Vagina (tissue), 2 donors: ENCODE measurements at regions not wholly inside any gene's neighbourhood (a gene's known extent, or its start where the extent isn't known, plus 50 kb on each side); places are given as distances from the start of the nearest gene placed in this dataset.

Experiments
- DNase-seq, 2 donors: peaks; one replicate each; pipeline ENCODE4 v3.0.0-alpha.2; 2017; ENCODE audit errors: extremely low spot score in 2 of 2
- H3K27ac ChIP-seq: fragments of 200-600 bp; sonication (generic); one replicate; pipeline ENCODE4 v1.5.1; 2019
- H3K27me3 ChIP-seq: fragments of 200-600 bp; sonication (generic); one replicate; pipeline ENCODE4 v1.5.1; 2019
- H3K36me3 ChIP-seq, 2 donors: fragments of 200-600 bp; sonication (generic); one replicate each; pipeline ENCODE4 v1.5.1; 2017 to 2019
- H3K4me1 ChIP-seq: fragments of 200-600 bp; sonication (generic); one replicate; pipeline ENCODE4 v1.5.1; 2019
- H3K4me3 ChIP-seq, 2 donors: fragments of 200-600 bp; sonication (generic); 1 replicate in 1 of 2; 2 replicates in 1 of 2; pipeline ENCODE4 v1.5.1; 2016 to 2019
- H3K9me3 ChIP-seq: fragments of 200-600 bp; sonication (generic); one replicate; pipeline ENCODE4 v1.5.1; 2019
- POLR2A ChIP-seq, 2 donors: fragments of 450-650 bp; IDR thresholded peaks; one replicate each; pipeline ENCODE4 v1.6.1; 2017; ENCODE audit warnings: antibody characterized with exemption in 2 of 2, mild to moderate bottlenecking in 2 of 2, moderate library complexity in 2 of 2
- POLR2AphosphoS5 ChIP-seq, 2 donors: sonication (generic); formaldehyde crosslinking; IDR thresholded peaks; one replicate each; pipeline ENCODE4 v1.9.0; 2017; ENCODE audit warnings: antibody characterized with exemption in 2 of 2, mild to moderate bottlenecking in 2 of 2, low read depth in 1 of 2; ENCODE audit not compliant: insufficient read depth in 1 of 2
- intact Hi-C: fragments of 100-400 bp; cut with DNase I; formaldehyde crosslinking; loops from one replicate; pipeline ENCODE4 v1.15.1; 2023
- TF ChIP-seq, protein P1 (sequence below), 3 experiments: fragments of 450-650 bp in 2 of 3; fragments of 200-600 bp in 1 of 3; sonication (generic) in 1 of 3; IDR thresholded peaks; one replicate each; pipeline ENCODE4 v1.5.1; 2017 to 2019; ENCODE audit warnings: antibody characterized with exemption in 3 of 3, mild to moderate bottlenecking in 2 of 3, moderate library complexity in 2 of 3

DNA sequence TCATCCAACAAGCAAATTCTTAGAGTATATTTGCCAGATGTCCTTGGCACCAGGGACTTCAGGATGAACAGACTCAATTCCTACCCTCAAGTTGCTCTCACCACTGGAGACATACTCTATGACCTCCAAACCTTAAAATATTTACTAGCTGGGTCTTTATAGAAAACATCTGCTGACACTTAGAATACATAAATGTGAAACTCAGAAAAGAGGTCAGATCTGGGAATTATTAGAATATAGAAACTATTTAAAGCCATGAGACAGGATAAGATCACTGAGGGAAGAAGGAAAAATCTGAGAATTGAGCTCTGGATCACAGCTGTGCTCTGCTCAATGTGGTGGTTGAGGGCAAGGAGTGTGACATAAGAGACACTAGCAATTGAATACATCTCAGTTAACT lies 695.4 kb upstream of the UBE2E2 start:
- DNase-seq: no peak
- Histone ChIP-seq H3K27ac (no peak overlapping the region), H3K4me3 (no peak overlapping the region), H3K9me3 (no peaks in the 10 kb centered on the region), H3K36me3 (no peaks in the 10 kb centered on the region), H3K27me3 (no peaks in the 10 kb centered on the region), H3K4me1 (no peaks in the 10 kb centered on the region)
- TF ChIP-seq, protein P1, sequence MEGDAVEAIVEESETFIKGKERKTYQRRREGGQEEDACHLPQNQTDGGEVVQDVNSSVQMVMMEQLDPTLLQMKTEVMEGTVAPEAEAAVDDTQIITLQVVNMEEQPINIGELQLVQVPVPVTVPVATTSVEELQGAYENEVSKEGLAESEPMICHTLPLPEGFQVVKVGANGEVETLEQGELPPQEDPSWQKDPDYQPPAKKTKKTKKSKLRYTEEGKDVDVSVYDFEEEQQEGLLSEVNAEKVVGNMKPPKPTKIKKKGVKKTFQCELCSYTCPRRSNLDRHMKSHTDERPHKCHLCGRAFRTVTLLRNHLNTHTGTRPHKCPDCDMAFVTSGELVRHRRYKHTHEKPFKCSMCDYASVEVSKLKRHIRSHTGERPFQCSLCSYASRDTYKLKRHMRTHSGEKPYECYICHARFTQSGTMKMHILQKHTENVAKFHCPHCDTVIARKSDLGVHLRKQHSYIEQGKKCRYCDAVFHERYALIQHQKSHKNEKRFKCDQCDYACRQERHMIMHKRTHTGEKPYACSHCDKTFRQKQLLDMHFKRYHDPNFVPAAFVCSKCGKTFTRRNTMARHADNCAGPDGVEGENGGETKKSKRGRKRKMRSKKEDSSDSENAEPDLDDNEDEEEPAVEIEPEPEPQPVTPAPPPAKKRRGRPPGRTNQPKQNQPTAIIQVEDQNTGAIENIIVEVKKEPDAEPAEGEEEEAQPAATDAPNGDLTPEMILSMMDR (IDR thresholded peaks at IDR 0.05): no peak
- no peak for TF ChIP-seq POLR2A (IDR thresholded peaks at IDR 0.05)
- TF ChIP-seq POLR2AphosphoS5 (IDR thresholded peaks at IDR 0.05; ENCODE audit: insufficient read depth in 1 of 2, low read depth in 1 of 2): no peak
- intact Hi-C loops: no loop called here

GRCh38 chr3:22523925-22524324 lies 679.2 kb upstream of the UBE2E2 start:
- H3K36me3 ChIP-seq: no peaks in the 10 kb centered on the region
- H3K27ac ChIP-seq: no peak overlapping the region
- H3K27me3 ChIP-seq: no peaks in the 10 kb centered on the region
- DNase-seq: no peak
- TF ChIP-seq POLR2AphosphoS5 (IDR thresholded peaks at IDR 0.05; ENCODE audit: insufficient read depth in 1 of 2, low read depth in 1 of 2) (no peak), POLR2A (IDR thresholded peaks at IDR 0.05) (no peak)
- TF ChIP-seq, protein P1 (IDR thresholded peaks at IDR 0.05): no peak
- intact Hi-C loops: no loop called here
- no peaks in the 10 kb centered on the region for H3K4me1 ChIP-seq
- H3K4me3 ChIP-seq: no peak overlapping the region
- H3K9me3 ChIP-seq: no peaks in the 10 kb centered on the region

GRCh38 chr3:22526266-22526837 lies 676.8 kb upstream of the UBE2E2 start:
- no peak for DNase-seq
- no peak overlapping the region for H3K4me3 ChIP-seq
- H3K27ac ChIP-seq: no peak overlapping the region
- no peaks in the 10 kb centered on the region for H3K4me1 ChIP-seq
- no peaks in the 10 kb centered on the region for H3K36me3 ChIP-seq
- H3K27me3 ChIP-seq: no peaks in the 10 kb centered on the region
- TF ChIP-seq POLR2A (IDR thresholded peaks at IDR 0.05): no peak
- no peak for TF ChIP-seq POLR2AphosphoS5 (IDR thresholded peaks at IDR 0.05; ENCODE audit: insufficient read depth in 1 of 2, low read depth in 1 of 2)
- TF ChIP-seq, protein P1 (IDR thresholded peaks at IDR 0.05): no peak
- intact Hi-C loops: no loop called here
- H3K9me3 ChIP-seq: no peaks in the 10 kb centered on the region

DNA sequence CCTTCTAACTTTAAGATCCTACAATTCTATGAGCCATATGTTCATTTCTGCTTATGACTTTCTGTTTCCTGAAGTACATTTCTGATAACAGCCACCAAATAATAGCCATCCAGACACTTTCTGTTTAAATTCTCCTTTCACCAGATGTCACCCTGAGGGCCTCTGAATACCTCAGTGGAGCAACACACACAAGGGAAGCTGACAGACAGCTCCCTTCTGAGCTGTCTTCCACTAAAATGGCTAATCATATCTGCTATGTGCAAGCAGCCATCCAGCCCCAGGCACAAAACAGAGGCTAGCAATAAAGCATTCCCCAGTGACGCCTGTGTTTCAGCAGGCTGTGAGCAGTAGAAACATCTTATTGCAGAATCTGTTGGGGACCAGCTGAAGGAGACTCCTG lies 666.6 kb upstream of the UBE2E2 start:
- intact Hi-C loops: no loop called here

DNA sequence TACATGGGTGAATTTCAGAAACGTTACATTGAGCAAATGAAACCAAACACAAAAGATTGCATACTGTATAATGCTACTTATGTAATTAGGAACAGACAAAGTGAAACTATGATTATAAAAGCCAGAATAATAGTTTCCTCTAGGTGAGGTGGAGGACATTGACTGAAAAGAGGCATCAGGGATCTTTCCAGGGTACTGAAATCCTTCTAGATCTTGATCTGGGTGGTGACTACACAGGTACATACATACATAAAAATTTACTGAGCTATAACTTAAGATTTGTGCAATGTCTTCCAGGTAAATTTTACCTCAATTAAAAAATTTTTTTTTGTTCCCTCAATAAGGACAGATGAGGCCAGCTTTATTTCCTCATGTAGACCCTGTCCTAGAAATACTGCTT lies 665.6 kb upstream of the UBE2E2 start:
- intact Hi-C loops: no loop called here
- Histone ChIP-seq H3K27ac (no peak overlapping the region), H3K4me1 (no peaks in the 10 kb centered on the region), H3K4me3 (no peak overlapping the region), H3K36me3 (no peaks in the 10 kb centered on the region), H3K9me3 (no peaks in the 10 kb centered on the region), H3K27me3 (no peaks in the 10 kb centered on the region)
- TF ChIP-seq POLR2A (IDR thresholded peaks at IDR 0.05) (no peak), POLR2AphosphoS5 (IDR thresholded peaks at IDR 0.05; ENCODE audit: insufficient read depth in 1 of 2, low read depth in 1 of 2) (no peak)
- TF ChIP-seq, protein P1 (IDR thresholded peaks at IDR 0.05): no peak
- no peak for DNase-seq

More for the DNA sequence above, 666.6 kb upstream of the UBE2E2 start:
- Histone ChIP-seq H3K4me3 (no peak overlapping the region), H3K36me3 (no peaks in the 10 kb centered on the region), H3K9me3 (no peaks in the 10 kb centered on the region), H3K27me3 (no peaks in the 10 kb centered on the region), H3K4me1 (no peaks in the 10 kb centered on the region), H3K27ac (no peak overlapping the region)
- DNase-seq: no peak
- TF ChIP-seq, protein P1 (IDR thresholded peaks at IDR 0.05): no peak
- TF ChIP-seq POLR2A (IDR thresholded peaks at IDR 0.05): no peak
- TF ChIP-seq POLR2AphosphoS5 (IDR thresholded peaks at IDR 0.05; ENCODE audit: insufficient read depth in 1 of 2, low read depth in 1 of 2): no peak
